ENCODE measurements at regions not wholly inside any gene's neighbourhood (a gene's known extent, or its start where the extent isn't known, plus 50 kb on each side); places are given as distances from the start of the nearest gene placed in this dataset.
"Not testable (repeated sequence)": the region's sequence is repeated elsewhere in the genome, so short reads cannot be mapped to it uniquely, and the experiment has no call there.

DNA sequence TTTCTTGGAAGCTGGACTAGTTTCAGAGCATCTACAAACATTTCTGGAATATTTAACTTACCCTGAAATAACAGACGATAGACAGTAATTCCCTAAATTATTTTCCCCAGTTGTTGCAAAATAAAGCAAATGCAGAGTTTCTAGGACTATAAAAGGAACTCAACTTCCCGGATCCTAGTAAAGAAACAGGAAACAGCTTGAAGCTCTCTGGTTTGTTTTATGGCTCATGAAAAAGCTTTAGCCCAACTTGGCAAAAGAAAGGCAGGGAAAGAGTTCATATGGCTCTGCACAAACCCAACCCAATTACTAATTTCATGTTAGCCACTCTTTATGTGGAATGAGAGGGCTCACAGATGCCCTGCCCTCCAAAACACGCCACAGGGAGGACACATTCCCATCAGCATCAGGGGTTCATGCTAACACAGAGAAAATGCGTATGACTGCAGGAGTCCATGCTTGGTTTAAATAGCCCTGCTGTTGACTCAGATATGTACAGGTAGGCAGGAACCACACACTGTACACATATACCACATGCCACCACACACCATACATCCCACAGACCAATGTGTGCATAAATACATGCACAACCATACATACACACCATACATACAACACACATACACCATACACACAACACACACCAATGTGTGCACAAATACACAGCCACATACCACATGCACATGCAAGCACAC is 115.9 kb upstream of the SAMD11 start:
- TF ChIP-seq, protein P1, sequence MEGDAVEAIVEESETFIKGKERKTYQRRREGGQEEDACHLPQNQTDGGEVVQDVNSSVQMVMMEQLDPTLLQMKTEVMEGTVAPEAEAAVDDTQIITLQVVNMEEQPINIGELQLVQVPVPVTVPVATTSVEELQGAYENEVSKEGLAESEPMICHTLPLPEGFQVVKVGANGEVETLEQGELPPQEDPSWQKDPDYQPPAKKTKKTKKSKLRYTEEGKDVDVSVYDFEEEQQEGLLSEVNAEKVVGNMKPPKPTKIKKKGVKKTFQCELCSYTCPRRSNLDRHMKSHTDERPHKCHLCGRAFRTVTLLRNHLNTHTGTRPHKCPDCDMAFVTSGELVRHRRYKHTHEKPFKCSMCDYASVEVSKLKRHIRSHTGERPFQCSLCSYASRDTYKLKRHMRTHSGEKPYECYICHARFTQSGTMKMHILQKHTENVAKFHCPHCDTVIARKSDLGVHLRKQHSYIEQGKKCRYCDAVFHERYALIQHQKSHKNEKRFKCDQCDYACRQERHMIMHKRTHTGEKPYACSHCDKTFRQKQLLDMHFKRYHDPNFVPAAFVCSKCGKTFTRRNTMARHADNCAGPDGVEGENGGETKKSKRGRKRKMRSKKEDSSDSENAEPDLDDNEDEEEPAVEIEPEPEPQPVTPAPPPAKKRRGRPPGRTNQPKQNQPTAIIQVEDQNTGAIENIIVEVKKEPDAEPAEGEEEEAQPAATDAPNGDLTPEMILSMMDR (IDR thresholded peaks at IDR 0.05; ENCODE audit: poor library complexity): not testable (repeated sequence)
- TF ChIP-seq EZH2 (IDR thresholded peaks at IDR 0.05; ENCODE audit: borderline replicate concordance): not testable (repeated sequence)
